CD4-positive, alpha-beta T cell treated with Interleukin-4 for 4 hours (primary cell): ENCODE measurements at regions not wholly inside any gene's neighbourhood (a gene's known extent, or its start where the extent isn't known, plus 50 kb on each side); places are given as distances from the start of the nearest gene placed in this dataset.

Experiments used
- DNase-seq: peaks from one replicate; pipeline ENCODE4 v3.0.0-alpha.2; 2020

DNA sequence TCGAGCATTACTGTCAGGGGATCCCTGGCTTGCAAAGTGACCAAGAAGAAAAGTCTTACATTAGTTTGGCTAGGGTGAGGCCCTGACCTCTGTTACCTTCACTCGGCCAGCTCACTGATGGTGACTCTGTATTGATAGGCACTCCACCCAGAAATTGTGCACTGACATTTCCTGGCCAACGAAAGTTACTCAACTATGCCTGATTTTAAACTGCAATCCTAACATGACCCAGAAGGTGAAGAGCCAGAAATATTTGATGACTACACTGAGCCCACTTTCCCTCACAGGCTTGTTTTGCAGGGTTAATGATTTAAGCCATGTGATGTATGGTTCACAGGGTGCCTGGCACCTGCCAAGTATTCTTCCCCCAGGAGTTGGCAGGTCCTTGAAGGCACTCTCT is 208.2 kb upstream of the MAF start:
- DNase-seq: no peak

DNA sequence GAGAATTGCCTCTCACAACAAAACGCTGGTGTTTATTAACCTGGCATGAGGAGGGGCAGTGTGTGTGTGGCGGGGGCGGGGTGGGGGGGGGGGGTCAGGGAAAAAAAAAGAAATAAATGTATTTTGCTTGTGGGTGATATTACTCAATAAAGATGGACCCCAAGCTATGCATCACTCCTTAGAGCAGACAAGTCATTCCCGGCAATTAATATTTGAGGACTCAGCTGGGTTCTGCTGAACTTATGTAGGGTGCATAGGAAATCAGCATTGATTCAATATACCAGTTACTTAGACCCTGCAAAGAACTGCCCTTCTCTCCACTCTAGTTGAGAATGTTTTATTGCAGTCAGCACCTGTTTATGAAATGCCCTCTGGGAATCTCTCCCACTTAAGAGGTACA is 206.2 kb upstream of the MAF start:
- no peak for DNase-seq

DNA sequence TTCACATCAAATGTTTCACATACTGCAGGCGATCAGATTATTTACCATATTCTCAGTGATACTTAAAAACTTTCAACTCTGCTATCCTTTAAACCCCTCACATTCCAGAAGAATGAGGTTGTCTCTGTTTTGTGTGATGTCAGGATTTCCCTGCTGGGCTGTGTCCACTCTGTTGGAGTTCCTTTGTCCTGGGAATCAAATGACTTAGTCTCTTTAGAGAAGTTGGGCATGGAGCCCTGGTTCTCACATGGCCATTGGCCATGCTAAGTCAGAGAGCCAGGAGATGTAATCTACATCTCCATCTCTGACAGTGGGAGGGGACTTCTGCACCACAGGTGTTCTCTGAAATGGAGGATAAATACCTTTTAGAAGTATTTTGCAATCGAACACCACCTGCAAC is 205.1 kb upstream of the MAF start:
- DNase-seq: no peak

DNA sequence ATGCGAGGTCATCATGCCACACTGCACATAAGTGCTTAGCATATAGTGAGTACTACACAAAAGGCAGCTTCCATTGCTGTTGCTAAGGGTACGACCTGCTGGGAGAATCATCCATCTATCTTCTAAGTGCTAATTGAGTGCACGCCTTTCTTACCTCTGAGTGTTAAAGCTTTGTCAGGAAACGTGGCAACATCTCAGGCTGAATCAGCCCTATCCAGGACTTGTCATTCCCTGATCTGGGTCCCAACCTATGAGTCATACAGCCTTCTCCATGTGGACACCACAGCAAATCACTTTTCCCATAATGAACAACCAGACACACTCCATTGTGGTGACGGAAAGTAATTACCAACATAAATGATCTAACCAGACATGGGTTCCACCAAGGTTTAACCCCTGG is 201.1 kb upstream of the MAF start:
- no peak for DNase-seq

DNA sequence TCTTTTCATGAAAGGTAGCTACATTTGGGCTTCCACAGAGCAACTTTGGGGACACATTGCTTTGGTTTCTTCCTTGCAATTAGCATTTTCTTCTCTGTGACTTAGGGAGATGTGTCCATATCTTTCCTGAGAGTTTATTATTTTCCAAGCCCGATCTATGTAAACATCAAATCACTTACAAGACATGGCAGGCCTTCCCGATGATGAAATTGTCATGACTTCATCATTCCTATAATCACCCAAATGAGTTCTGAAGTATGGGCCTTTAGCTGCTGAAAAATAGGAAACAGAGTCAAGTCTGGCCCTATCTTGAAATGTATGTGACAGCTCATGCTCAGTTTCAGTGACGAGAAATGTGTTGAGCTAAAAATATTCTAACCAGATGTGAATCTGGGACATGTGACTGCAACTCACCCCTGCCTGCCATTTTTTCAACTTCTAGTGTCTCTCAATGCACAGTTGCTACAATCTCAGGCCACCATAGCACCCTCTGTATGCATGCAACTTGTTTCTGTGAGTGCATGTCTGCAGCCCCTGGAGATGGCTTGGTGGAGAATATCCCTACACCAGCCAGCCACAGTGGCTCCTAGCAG is 199.6 kb upstream of the MAF start:
- DNase-seq: no peak

DNA sequence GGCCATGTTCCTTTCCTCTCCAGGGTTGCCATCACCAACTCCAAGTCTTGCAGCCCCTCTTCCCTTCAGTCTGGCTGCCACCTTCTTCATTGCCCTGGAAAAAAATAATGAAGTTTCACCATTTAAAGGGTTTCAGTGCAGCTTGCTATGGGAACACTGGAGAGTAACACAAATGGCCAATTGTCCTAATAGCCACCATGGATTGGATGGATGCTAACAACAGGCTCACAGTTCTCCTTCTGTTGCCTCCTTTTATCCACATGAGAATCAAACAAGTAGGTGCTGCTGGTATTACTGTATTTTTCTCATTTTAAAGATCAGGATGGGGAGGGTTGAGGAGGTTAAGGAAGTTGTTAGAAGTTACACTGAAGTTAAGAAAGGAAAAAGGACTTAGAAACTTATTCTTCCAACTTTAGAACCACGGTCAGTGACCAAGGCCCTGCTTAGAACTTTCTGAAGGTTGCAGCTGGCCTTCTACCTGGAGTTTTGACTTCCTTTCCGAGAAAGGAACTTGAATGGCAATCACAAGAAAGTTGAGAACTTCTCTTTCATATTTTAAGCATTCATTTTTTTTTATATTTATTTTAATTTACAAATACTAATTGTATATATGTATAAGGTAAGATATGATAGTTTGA is 198.0 kb upstream of the MAF start:
- DNase-seq: no peak

DNA sequence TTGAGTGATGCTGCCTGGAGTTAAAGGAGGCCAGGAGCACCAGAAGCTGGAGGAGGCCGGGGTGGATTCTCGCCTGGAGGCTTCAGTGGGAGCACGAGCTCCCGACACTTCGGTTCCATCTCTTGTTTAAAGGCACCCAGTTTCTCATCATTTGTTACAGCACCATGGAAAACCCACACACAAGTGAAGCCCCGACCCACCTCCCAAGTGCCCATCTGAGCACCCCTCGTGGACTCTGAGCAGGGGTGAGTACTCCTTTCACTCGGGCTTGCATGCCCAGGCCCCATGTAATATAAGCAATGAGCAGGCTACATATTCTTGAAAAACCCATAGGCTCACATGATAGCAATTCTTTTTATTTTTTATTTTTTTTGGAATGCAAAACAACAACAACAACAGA is 196.9 kb upstream of the MAF start:
- no peak for DNase-seq

DNA sequence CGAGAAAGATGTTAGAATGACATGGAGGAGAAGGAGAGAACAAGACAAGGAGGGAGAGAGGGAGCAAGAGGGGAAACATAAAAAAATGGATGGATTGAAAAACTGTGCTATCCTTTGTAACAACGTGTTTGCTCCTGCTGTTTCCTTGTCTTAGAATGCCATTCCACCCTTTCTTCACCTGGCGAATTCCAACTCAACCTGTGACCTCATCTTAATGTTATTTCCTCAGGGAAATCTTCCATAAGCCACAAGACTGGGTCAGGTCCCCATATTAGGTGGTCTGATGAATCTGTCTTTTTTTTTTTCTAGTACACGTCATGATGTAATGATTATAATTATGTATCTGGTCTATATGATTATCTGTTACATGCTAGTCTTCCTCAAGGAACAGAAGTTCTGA is 195.0 kb upstream of the MAF start:
- DNase-seq: no peak

DNA sequence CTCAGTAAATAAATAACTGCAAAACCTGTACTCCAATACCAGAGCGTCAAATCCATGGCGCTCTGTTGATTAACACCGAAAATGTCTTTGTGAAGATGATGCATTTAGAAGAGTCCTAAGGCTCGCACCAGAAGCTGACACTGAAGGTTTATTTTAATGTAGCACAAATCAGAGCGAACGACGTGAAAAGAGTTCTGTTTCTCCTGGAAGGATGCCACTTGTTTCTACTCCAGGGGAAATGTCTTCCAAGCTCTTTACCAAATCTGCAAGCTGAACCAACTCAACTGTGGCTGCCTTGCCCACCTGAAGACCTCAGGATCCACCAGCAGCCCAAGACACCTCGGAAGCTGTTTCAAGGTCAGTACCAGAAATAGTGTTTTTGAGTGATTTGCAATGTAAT is 194.4 kb upstream of the MAF start:
- no peak for DNase-seq

DNA sequence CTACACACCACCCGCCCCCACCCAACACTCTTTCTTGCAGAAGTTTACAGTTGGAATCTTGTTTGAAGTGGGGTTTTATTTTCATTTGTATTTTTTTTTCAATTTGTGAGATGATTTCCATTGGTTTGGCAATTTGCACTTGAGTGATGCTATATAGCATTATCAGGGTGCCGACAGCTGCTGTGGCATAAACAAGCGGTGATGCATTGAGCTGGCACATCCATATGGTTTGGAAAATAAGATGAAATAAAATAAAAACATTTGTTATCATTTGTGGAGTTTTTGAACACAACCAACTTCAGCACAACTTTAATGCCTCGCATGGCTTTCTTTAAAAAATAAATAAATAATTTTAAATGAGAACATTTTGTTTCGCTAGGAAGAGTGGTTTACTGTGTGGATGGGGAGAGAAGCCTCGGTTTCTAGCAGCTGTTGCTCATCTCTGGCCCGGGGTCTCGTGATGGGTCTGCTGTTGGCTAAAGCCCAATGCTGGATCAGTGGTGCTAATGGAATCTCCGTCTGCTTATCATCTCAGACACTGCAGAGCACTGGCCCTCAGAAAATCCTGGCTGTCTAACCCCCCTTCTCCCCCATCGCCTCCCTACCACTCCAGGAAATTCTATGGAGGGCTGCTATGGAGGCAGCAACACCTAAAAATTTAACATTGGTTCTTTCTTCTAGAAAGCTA is 192.3 kb upstream of the MAF start:
- DNase-seq: no peak

DNA sequence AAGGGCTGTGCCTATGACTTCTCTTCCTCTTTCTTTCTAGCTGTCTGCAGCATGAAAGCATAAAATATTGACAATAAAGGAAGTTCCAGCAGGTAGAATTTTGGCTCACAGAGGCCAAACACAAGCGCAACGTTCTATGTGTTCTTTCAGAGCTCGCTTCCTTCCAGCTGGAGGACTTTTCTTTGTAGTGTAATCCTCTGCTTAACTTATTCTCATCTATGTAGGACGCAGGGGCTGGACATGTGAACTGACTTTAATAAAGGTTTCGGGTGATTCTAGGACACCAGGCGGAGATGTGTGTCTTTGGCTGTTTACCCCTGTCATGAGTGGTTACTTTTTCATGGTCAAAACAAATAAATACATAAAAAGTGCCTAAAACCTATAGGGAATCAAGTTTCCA is 191.5 kb upstream of the MAF start:
- no peak for DNase-seq

DNA sequence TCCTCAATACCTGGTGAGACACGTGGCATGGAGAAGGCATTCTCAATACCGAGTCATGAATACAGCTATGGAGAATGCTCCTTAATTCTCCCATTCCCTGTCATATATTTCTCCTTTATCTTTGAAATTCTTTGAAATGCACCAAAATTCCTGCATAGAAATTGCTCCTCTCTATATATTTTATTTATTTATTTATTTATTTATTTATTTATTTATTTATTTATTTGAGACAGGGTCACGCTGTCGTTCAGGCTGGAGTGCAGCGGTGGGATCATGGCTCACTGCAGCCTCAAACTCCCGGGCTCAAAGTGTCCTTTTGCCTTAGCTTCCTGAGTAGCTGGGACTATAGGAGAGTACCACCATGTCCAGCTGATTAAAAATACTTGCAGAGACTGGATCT is 190.3 kb upstream of the MAF start:
- no peak for DNase-seq

DNA sequence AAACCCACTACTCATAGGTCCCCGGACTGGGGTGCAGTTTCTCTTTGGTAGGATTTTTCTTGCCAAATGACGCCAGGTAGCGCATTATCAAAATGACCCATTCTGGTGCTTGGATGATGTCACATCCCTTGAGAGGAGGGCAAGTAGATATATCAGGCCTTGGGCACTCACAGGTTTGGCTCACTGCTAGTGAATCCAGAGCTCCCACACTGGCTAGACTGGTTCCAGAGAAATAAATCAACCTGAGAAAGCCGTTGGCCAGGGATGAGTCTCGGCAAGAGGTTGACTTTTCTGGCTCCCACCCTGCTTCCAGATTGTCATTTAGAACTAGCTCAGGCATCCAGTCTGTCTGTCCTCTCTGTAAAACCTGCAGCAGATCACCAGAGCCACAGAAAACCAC is 188.4 kb upstream of the MAF start:
- no peak for DNase-seq

DNA sequence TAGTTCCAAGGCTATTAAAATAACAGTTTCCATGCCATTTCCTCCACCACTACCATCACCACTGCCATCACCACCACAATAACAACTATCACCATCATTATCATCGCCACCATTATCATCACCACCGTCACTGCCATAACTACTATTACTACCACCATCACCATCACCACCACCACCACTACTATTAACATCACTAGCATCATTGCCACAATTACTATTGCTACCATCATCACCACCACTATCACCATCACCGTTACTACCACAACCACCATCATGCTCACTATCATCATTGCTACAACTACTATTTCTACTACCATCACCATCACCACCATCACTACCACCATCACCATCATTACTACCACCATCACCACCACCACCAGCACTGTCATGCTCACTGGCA is 185.9 kb upstream of the MAF start:
- DNase-seq: no peak

DNA sequence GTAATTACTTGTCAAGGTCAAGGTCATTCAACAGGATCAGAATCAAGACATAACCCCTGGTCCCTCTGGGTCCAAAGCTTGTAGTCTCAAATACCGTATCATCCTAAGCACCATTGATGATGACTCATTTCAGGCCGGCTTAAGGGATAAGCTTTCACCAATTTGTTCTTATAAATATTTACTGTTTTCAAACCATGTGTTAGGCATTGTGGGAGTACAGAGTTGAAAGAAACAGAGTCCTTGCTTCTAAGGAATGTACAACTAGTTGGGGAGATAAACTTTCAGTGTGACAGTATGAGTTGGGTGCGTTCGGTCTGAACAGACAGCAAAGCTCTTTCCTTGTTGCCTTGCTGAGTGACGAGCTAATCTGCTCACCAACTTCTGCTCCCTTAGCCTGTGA is 183.5 kb upstream of the MAF start:
- DNase-seq: no peak

DNA sequence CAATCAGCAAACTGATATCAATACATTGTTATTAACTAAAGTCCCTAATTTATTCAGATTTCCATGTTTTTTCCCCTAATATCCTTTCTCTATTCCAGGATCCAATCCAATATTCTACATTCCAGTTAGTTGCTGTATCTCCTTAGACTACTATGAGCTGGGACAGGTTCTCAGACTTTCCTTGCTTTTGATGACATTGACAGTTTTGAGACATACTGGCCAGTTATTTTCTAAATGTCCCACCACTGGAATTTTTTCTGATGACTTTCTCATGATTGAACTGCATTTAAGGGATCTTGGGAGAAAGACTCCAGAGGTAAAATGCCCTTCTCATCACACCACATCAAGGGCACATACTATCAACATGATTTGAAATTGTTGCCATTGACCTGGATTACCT is 177.1 kb upstream of the MAF start:
- DNase-seq: no peak

DNA sequence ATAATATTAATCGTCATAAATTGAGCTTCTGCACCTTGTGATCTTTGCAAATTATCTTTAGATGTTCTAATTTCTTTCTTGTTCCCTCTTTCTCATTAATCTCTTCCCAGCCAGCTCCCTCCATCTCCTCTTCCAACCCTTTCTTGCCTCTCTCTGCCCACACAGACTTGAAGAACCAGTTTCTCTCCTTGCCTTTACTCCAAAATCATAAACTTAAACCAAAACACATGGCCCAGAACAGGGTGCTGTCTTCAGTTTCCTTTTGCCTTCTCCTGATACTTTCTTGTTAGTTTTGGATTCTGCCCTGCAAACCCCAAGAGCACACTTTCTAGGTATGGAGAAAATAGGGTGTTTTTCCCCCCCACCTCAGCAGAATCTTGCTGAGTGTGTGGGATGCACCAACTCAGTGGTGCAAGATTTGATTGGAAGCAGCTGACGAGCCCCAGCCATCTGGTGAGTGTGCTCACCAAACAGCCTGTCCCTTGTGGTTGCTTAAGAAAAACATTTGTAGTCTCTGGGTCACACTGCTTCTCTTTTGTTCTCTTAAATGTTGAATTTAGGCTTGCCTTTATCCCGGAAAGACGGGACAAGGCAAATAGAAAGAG is 175.8 kb upstream of the MAF start:
- DNase-seq: no peak

DNA sequence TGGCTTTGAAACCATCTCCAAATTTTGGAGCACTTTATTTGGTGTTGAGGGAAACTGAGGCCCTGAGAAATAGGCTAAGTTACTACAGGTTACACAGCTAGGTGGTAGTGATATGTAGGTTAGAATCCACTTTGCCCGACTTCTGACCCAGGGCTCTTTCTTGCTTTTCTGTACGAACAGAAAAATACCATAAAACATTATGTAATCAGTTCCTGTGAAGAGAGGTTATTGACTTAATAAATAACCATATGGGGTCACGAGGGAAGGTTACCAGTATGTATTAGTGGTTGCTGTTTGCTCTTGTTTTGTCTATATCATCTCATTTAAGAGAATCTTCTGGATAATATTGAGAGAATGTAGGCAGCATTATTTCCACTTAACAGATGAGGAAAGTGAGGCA is 172.2 kb upstream of the MAF start:
- DNase-seq: no peak

DNA sequence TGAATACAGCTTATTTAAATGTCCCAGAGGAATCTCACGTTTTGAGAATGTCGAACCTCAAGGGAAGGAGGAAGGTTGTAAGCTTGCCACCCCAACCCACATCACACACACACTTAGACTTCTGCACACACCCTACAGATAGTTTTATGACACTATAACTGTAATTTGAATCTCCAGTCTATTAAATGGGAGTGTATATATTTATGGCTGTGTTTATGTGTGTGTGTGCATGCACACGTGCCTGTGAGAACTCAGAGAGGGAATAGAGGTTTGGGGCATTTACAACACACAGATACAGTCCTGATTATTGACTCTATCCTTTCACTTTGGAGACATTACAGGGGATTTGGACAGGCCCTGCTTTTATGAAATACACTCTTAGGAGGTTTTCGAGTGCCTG is 171.5 kb upstream of the MAF start:
- no peak for DNase-seq

DNA sequence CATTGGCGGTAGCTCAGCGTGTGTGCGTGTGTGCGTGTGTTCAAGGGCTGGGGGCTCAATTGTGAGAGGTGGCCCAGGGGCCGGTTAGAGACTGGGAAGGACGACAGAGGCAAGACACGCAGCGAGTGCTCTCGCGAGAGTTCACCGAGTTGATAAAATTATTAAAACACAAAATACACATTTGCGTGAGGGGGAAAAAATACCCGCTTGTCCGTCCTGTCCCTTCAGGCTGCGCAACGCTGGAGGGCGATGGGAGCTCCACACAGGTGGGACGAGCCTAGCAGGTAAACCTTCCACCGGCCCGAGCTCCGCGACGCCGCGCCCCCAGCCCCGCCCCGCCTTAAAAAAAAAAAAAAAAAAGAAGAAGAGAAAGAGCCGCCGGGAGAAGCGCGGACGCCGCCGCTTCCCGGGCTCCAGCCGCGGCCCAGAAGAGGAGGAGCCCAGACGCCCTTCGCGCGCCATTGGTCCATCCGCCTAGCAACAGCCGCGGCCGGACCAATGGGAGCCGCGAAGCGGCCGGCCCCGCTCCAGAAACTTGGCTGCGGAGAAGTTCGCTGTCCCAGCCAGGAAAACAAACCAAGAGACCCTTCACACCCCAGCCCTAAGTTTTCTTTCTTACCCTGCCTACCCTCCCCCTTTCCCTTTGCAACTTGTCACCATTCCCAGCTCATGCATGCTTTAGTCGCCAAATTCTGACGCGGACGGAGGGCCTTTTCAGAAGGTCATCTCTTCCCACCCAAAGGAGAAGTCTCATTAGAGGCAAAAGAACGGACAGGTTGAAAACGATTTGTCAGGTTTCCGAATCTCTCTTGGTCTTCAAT is 169.9 kb upstream of the MAF start:
- peak; percentile 74 for DNase-seq

DNA sequence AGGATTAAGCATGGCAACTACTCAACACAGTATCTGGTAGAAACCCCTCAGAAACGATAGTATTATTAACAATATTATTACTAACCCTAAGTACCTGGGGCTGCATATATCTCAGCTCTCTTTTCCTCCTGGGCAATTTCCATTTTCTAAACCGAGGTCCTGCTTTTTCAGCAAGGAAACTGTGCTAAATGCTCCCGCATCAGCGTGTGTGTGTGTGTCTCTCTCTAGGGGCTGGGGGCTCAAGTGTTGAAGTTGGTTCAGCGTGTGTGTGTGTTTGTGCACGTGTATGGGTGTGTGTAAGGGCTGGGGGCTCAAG is 169.3 kb upstream of the MAF start:
- DNase-seq: no peak

DNA sequence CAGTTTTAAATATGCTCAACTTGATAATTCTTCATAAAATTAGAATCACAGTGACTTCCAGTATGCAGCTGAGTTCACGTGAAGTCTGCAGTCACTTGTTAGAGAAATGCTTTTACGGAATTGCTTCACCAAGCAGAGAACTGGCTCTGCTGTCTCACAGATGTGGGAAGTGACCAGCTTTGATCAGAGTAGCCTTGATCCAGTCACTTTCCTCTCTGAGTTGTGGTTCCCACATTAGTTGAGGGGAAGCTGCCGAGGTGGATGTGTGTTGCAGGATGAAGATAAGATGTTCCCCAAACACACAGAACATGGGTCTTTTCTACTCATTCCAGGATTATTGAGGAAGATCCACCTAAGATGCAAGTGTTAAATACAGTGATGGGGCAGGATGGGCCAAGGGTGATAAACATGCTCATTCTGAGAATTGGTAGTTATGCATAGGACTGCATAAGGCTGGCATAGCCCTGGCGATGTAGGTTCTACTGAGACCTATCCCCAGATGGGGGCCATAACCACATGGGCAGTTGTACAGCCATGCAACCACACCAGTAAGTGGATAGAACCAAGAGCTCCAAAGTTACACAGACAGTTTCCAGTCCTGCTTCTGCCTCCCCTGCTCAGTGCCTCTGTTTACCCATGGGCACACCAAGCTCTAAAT is 168.9 kb upstream of the MAF start:
- DNase-seq: no peak

DNA sequence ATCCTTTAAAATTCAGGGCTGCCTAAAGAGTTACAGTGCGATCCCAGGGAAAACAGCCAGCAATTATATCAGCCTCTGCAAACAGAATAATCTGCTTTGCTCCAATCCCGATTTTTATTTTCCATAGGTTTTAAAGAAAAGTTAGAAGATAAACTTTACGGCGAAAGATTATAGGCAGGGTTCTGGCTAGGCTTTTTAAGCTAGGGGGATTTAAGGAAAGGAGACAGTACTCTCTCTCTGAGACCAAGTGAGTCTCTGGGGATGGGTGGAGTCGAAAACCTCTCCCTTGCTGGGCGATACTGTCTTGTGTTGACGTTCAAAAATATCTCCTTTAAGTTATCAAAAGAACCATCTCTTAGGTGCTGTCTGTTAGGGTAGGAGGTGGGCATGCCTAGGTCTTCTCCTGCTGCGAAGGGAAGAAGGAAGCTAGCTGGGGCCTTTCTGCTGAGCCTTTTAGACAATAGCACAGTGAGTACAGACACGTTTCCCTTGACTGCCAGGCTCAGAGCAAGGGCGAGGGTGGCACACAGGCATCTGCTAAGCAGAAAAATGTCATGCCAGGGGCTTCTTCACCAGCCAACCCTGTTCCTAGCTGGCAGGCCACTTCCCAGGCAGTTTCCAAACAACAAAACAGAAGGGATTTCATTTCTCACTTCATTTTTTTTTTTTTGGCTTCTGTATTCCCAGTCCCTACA is 167.9 kb upstream of the MAF start:
- no peak for DNase-seq
